T-helper 2 cell treated with Interferon-gamma antibody and Interleukin-4, amounts not matched to agents 100 ng/mL and 5 ng/mL, for 36 hours (primary cell): ENCODE measurements at regions not wholly inside any gene's neighbourhood (a gene's known extent, or its start where the extent isn't known, plus 50 kb on each side); places are given as distances from the start of the nearest gene placed in this dataset.
"Not testable (repeated sequence)": the region's sequence is repeated elsewhere in the genome, so short reads cannot be mapped to it uniquely, and the experiment has no call there.

Experiments used
- intact Hi-C: fragments of 100-400 bp; cut with micrococcal nuclease; formaldehyde crosslinking; loops from one replicate; pipeline ENCODE4 v1.15.1; 2023

DNA sequence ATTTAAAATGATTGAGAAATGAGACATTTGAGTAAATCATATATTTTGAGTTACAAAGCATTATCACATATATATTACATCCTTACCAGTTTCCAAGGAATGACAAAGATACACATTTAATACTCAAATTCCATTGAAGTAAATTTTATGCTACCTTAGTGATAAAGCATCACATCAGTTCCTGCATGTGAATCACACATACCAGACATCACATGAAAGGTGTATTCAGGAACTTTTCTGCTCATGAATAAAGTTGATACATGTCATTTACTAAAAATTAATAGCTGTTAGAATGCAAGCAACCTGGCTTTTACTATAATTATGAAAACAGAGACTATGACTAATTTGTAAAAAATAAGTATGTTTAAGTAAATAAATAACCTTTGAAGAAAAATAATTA, 548.8 kb upstream of the SLC39A10 start:
- intact Hi-C loops = no loop called here

GRCh38 chr2:195106681-195107380, 550.2 kb upstream of the SLC39A10 start:
- intact Hi-C loops = no loop called here

GRCh38 chr2:195105581-195105980, 551.4 kb upstream of the SLC39A10 start:
- intact Hi-C loops = no loop called here

DNA sequence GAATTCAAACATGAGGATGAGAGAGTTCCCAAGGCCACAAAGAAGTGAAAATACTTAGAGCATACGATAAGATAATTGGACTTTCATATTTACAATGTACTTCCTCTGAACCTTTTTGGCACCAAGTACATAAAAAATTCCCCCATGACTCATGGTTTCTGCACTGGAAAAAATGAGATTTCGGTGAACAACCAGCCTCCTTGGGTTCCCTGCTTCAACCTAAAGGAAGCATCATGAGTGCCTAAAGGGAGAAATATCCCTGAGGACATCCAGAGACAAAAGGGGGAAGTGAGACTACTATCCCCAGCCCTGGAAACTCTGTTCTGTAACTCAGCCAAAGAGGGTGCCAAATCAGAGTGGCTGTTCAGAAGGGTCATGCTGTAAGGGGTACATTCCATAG, 562.7 kb upstream of the SLC39A10 start:
- intact Hi-C loops = no loop called here

- intact Hi-C loops = no loop called here
Measured at GRCh38 chr2:195092341-195092740, 564.7 kb upstream of the SLC39A10 start.

- intact Hi-C loops = not testable (repeated sequence)
Measured at GRCh38 chr2:195072806-195073205, 584.2 kb upstream of the SLC39A10 start.

DNA sequence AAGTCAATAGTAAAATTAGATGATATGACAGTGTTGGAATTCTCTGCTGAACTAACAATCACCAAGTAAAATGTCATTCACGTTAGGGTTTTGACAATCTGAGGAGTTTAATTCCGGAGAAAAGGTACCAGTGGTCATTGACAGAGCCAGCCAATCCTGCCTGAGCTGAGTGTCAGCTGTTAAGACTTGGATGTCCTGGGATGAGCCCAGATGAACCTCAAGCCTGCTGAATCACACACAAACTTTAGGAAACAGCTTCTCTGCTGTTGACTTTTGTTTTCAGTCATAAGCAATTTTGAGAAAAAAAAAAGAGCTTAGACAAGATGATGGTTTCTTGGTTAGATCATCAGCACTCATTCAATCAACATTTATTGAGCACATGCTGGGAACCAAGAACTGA, 600.0 kb upstream of the SLC39A10 start:
- intact Hi-C loops = no loop called here

GRCh38 chr2:195055996-195056395, 601.0 kb upstream of the SLC39A10 start:
- intact Hi-C loops = no loop called here

GRCh38 chr2:195051401-195051800, 605.6 kb upstream of the SLC39A10 start:
- intact Hi-C loops = no loop called here

DNA sequence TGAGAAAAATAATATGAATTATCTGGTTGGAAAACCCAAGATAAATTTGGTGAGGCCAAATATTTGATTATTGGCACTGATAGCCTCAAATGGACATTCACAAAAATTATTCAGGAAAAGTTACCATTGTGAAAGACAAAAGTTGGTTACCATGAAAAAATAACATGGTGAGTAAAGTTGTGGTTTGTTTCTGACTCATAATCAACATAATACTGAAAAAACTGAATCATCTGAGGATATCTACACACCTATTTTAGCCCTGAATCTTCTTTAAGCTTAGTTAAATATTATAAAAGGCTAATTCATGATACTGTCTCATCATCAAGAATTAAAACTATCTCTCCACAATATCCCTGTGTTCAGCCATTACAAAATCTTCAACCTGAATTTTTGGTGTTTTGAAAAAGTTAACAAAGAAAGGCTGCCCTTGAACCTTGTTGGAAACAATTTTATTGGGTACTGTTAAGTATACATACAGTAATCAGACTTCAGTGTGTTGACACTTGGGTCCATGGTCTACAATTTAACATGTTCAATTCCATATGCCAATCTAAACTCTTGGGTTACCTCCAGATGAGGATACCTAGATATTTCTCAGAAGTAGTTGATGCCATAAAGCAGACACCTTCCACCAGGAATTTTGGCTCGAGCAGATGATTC, 607.5 kb upstream of the SLC39A10 start:
- intact Hi-C loops = no loop called here

DNA sequence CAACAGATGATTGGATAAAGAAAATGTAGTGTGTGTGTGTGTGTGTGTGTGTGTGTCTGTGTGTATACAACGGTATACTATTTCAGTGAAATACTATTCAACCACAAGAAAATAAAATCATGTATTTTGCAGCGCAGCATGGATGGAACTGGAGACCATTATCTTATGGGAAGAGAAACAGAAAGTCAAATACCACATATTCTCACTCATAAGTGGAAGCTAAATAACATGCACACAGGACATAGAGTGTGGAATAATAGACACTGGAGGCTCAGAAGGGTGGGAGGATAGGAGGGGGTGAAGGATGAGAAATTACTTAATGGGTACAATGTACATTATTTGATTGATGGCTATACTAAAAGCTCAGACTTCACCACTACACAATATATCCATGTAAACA, 609.1 kb upstream of the SLC39A10 start:
- intact Hi-C loops = no loop called here

DNA sequence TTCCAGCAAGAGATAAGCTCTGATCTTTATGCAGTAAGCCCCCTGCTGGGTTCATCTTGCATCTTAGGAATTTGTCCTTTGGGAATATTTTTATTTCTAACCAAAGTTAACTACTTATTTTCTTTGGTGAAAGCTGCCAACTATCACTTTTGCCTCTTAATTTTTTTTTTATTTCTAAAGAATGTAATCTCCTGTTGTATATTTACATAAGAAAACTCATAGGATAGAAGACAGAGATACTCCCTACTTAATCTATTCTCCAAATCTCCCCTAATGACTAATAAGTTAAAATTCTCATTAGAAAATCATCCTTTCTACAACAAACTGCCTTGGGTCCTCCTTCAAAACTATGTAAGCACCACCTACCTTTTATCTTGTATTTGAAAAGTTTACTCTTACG, 612.2 kb upstream of the SLC39A10 start:
- intact Hi-C loops = no loop called here

GRCh38 chr2:195038153-195038552, 618.9 kb upstream of the SLC39A10 start:
- intact Hi-C loops = no loop called here

GRCh38 chr2:195037045-195037444, 620.0 kb upstream of the SLC39A10 start:
- intact Hi-C loops = no loop called here

DNA sequence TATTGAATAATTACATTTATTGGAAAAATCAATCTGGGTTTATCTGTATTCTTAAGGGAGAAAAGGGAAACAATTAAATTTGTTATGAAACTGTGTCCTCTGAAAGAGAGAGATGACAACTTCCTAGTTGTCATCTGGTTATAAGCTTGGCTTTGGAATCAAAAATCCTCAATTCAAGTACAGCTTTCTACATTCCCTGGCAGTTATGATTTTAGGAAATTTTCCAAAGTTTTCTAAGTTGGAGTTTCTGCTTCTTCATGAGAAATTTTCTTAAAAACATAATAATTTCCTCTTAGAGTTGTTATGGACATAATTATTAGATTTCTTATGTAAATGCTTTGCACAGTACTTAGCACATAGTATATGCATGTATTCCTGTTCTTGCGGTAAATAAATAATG, 625.6 kb upstream of the SLC39A10 start:
- intact Hi-C loops = no loop called here

GRCh38 chr2:195029804-195030654, 627.0 kb upstream of the SLC39A10 start:
- intact Hi-C loops = no loop called here

DNA sequence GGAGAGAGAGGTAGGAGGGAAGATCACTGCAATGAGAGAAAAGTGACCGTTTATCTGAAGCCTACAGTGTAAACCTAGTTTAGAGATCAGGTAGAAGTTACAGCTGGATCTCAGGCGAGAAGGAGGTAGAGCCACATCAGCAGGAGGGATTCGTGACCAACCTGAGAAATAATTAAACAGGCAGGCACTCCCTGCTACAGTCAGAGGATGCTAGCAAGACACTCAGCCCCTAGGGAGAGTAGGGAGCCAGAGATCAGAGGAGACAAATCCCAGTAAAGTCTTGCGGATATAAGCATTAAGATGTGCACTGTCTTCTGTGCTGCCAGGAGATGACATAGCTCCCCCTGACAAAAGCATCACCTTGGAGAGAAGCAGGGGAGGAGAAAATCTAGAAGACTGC, 629.1 kb upstream of the SLC39A10 start:
- intact Hi-C loops = no loop called here

DNA sequence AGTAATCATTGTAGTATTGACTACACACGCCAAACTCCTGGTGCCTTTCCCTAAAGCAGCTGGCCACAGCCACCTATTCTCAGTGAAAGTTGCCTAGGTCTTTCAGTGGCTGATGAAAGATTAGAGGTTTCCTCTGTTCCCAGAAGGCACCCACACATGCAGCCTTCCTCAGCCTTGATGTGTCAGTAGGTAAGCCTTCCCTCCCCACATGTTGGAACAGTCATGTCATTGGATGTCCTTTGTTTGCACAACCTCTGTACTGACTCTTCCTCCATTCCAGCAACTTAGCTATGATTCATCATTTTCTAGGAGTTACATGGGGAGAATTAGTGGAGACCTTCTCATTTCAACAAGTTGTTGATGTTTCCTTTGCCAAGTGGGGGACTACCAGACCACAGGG, 630.8 kb upstream of the SLC39A10 start:
- intact Hi-C loops = no loop called here

GRCh38 chr2:195022508-195022830, 634.6 kb upstream of the SLC39A10 start:
- intact Hi-C loops = no loop called here

DNA sequence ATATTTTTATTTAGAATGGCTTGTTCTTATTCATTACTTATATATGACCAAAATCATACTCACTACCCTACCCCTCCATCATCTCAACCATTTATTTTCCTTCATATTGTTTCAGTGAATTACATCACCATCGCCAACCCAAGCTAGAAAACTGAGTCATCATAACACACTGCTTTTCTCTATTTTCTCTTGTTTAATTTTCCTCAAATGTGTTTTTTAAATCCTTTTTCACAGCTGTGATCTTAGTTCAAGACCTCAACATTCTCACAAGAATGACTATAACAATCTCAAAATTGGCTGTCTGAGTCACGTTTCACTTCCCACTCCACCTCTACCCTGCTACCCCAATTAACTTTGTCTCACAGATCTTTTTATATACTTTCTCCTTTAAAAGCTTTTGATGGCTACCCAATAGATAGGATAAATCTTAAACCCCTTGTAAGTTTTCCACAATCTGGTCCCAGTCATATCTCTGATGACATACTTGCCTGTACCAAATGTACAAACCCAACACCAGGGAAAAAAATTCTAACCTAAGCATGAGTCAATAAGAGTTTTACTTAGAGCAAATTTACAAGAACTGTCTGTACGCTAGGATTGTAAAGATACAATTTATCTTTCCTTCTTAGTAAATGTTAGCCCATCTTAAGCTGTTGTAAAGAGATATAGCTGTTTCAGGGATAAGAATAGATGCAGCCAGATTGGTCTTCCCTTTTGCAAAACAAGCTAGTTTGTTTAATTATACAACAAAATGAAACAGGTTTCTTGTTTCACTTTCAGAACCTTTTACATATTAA, 635.1 kb upstream of the SLC39A10 start:
- intact Hi-C loops = no loop called here

DNA sequence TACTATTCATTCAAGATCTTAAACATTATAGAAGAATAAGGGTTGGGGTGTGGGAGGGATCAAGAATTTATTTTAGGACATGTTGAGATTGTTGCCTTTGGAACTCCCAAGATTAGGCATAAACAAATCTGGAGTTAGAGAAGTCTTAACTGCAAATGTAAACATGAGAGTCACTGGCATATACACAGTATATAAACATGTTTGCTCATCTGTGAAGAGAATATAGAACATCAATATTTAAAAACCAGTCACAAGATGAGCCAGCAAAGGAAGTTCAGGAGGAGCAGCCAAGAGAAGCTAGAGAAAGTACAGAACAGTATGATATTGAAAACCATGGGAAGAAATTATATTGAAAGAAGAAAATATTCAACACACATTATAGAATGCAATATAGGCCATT, 638.6 kb upstream of the SLC39A10 start:
- intact Hi-C loops = no loop called here

GRCh38 chr2:195017890-195018289, 639.1 kb upstream of the SLC39A10 start:
- intact Hi-C loops = no loop called here
